ENCODE measurements at regions not wholly inside any gene's neighbourhood (a gene's known extent, or its start where the extent isn't known, plus 50 kb on each side); places are given as distances from the start of the nearest gene placed in this dataset.

GRCh38 chr11:113623114-113623513, 83.0 kb downstream of the TMPRSS5 start (continued):
- TF ChIP-seq EZH2phosphoT487 (IDR thresholded peaks at IDR 0.05; ENCODE audit: unreplicated experiment) (no peak), EZH2 (IDR thresholded peaks at IDR 0.05; ENCODE audit: low read depth, unreplicated experiment) (no peak), POLR2AphosphoS5 (IDR thresholded peaks at IDR 0.05; ENCODE audit: low read depth) (no peak), ETS1 (IDR thresholded peaks at IDR 0.05) (no peak)

DNA sequence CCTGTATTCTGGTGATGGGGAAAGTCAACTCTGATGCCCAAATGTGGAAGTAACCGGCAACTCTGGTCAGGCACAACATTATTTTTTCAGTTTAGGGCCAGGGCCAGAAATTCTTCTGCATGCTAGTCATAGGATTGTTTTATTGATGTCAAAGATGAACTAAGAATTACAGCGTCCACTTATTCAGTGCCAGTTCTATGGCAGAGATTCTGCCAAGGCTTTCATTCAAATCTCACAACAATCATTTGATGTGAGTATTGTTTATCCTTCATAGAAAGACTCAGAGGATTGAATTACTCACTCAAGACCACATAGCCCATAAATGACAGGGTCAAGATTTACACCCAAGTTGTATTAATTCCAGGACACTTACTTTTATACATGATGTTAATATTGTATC, 87.7 kb downstream of the TMPRSS5 start:
- Histone ChIP-seq H3K79me2 (replicated peaks; ENCODE audit: insufficient read depth) (no peaks in the 10 kb centered on the region), H2AFZ (no peak overlapping the region), H3F3A (replicated peaks; ENCODE audit: low read depth) (no peaks in the 10 kb centered on the region), H3K4me1 (ENCODE audit: insufficient read depth) (no peaks in the 10 kb centered on the region), H3K4me2 (no peak overlapping the region), H3K27me3 (ENCODE audit: insufficient read depth) (no peaks in the 10 kb centered on the region), H3K36me3 (ENCODE audit: insufficient read depth) (no peaks in the 10 kb centered on the region; the same call in 1 of the 2 replicates), H3K9me2 (ENCODE audit: insufficient read depth) (no peaks in the 10 kb centered on the region), H4K20me1 (replicated peaks; ENCODE audit: insufficient read depth) (no peaks in the 10 kb centered on the region), H3K4me3 (no peak overlapping the region), H3K27ac (ENCODE audit: low read depth) (no peak overlapping the region)
- ATAC-seq (no peak), DNase-seq (ENCODE audit: low spot score) (no peak)
- Mint-ChIP-seq H3K36me3 (ENCODE audit: low read depth) (peaks cover 4% of the 10 kb centered on the region; the same call in 2 of the 3 replicates), H3K27me3 (ENCODE audit: insufficient read depth, low read depth, poor library complexity) (no peaks in the 10 kb centered on the region), H3K4me1 (peaks cover 4% of the 10 kb centered on the region; the same call in 2 of the 3 replicates), H3K27ac (no peak overlapping the region), H3K9me3 (peaks cover 11% of the 10 kb centered on the region), H3K4me3 (no peak overlapping the region)
- no peak for TF ChIP-seq REST (IDR thresholded peaks at IDR 0.05; ENCODE audit: unreplicated experiment)
- no peak for TF ChIP-seq STAT1 (IDR thresholded peaks at IDR 0.05; ENCODE audit: unreplicated experiment)
- no peak for TF ChIP-seq ETS1 (IDR thresholded peaks at IDR 0.05)
- TF ChIP-seq NANOG (IDR thresholded peaks at IDR 0.05; ENCODE audit: borderline replicate concordance), result no peak
- no peak for TF ChIP-seq ZNF462 (CRISPR knock-in tag; IDR thresholded peaks at IDR 0.05)
- no peak for TF ChIP-seq ZNF331 (CRISPR knock-in tag; IDR thresholded peaks at IDR 0.05; ENCODE audit: low read depth)
- no peak for TF ChIP-seq ZNF114 (CRISPR knock-in tag; IDR thresholded peaks at IDR 0.05)
- no peak for TF ChIP-seq POLR2AphosphoS5 (IDR thresholded peaks at IDR 0.05; ENCODE audit: low read depth)
- TF ChIP-seq, protein P1, sequence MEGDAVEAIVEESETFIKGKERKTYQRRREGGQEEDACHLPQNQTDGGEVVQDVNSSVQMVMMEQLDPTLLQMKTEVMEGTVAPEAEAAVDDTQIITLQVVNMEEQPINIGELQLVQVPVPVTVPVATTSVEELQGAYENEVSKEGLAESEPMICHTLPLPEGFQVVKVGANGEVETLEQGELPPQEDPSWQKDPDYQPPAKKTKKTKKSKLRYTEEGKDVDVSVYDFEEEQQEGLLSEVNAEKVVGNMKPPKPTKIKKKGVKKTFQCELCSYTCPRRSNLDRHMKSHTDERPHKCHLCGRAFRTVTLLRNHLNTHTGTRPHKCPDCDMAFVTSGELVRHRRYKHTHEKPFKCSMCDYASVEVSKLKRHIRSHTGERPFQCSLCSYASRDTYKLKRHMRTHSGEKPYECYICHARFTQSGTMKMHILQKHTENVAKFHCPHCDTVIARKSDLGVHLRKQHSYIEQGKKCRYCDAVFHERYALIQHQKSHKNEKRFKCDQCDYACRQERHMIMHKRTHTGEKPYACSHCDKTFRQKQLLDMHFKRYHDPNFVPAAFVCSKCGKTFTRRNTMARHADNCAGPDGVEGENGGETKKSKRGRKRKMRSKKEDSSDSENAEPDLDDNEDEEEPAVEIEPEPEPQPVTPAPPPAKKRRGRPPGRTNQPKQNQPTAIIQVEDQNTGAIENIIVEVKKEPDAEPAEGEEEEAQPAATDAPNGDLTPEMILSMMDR (conservative IDR thresholded peaks at IDR 0.05; ENCODE audit: low read depth in 2 of 2), result no peak
- TF ChIP-seq JUNB (IDR thresholded peaks at IDR 0.05; ENCODE audit: unreplicated experiment), result no peak
